OCI-LY1 (cell line): ENCODE measurements at regions not wholly inside any gene's neighbourhood (a gene's known extent, or its start where the extent isn't known, plus 50 kb on each side); places are given as distances from the start of the nearest gene placed in this dataset.
A peak's percentile ranks its signal among the peaks of the same experiment; 100 is the strongest.

ENCODE experiments used
- H2AFZ ChIP-seq: fragments of 200-600 bp; sonication (generic), shearing (Covaris generic); 2 replicates; pipeline ENCODE4 v1.6.0; 2014; ENCODE audit warnings: antibody characterized with exemption, mild to moderate bottlenecking, low read length
- H3F3A ChIP-seq: fragments of 200-600 bp; sonication (generic), shearing (Covaris generic); 2 replicates; pipeline ENCODE4 v1.6.0; 2014; ENCODE audit warnings: mild to moderate bottlenecking, antibody characterized with exemption, low read length, moderate library complexity; ENCODE audit not compliant: insufficient read depth
- H3K27ac ChIP-seq: fragments of 200-600 bp; sonication (generic); 2 replicates; pipeline ENCODE4 v1.5.1; 2014; ENCODE audit warnings: low read length, mixed run types, mild to moderate bottlenecking, low read depth; ENCODE audit not compliant: poor library complexity, severe bottlenecking
- H3K27me3 ChIP-seq: fragments of 200-600 bp; sonication (generic); 2 replicates; pipeline ENCODE4 v1.6.0; 2014; ENCODE audit warnings: antibody characterized with exemption, mild to moderate bottlenecking, low read length, moderate library complexity; ENCODE audit not compliant: insufficient read depth
- H3K36me3 ChIP-seq: fragments of 200-600 bp; sonication (generic); 2 replicates; pipeline ENCODE4 v1.6.1; 2014; ENCODE audit warnings: mild to moderate bottlenecking, antibody characterized with exemption, low read length, moderate library complexity, mixed read lengths; ENCODE audit not compliant: insufficient read depth
- H3K4me1 ChIP-seq: fragments of 200-600 bp; sonication (generic); 2 replicates; pipeline ENCODE4 v1.5.1; 2014; ENCODE audit warnings: mild to moderate bottlenecking, low read length, moderate library complexity; ENCODE audit not compliant: insufficient read depth, severe bottlenecking
- H3K4me2 ChIP-seq: fragments of 200-600 bp; sonication (generic), shearing (Covaris generic); 2 replicates; pipeline ENCODE4 v1.6.1; 2014; ENCODE audit warnings: low read length
- H3K4me3 ChIP-seq: fragments of 200-600 bp; sonication (generic); 2 replicates; pipeline ENCODE4 v1.5.1; 2014; ENCODE audit warnings: low read length, low read depth, mild to moderate bottlenecking, mixed read lengths; ENCODE audit not compliant: poor library complexity, severe bottlenecking
- H3K79me2 ChIP-seq: fragments of 200-600 bp; shearing (Covaris generic); 2 replicates; pipeline ENCODE4 v1.6.1; 2016; ENCODE audit warnings: mixed run types, low read length, mixed read lengths; ENCODE audit not compliant: insufficient read depth
- H3K9ac ChIP-seq: fragments of 200-600 bp; sonication (generic), shearing (Covaris generic); 2 replicates; pipeline ENCODE4 v1.6.1; 2014; ENCODE audit warnings: mild to moderate bottlenecking, low read length, mixed read lengths
- H3K9me2 ChIP-seq: fragments of 200-600 bp; sonication (generic), shearing (Covaris generic); 2 replicates; pipeline ENCODE4 v1.6.1; 2014; ENCODE audit warnings: low read depth, mild to moderate bottlenecking, low read length, mixed read lengths
- H3K9me3 ChIP-seq: fragments of 200-600 bp; shearing (Covaris generic); 2 replicates; pipeline ENCODE4 v1.6.1; 2014; ENCODE audit warnings: low read length, mixed read lengths
- H4K20me1 ChIP-seq: fragments of 200-600 bp; sonication (generic), shearing (Covaris generic); 2 replicates; pipeline ENCODE4 v1.6.0; 2016; ENCODE audit warnings: mild to moderate bottlenecking, low read length; ENCODE audit not compliant: insufficient read depth
- EZH2 ChIP-seq: fragments of 200-600 bp; sonication (generic), shearing (Covaris generic); IDR thresholded peaks from 2 replicates; pipeline ENCODE4 v1.8.0; 2017; ENCODE audit warnings: borderline replicate concordance, mixed run types, mild to moderate bottlenecking, antibody characterized with exemption, low read length, moderate library complexity, mixed read lengths
- TF ChIP-seq, protein P1 (sequence below): fragments of 200-600 bp; sonication (generic), shearing (Covaris generic); IDR thresholded peaks from 2 replicates; pipeline ENCODE4 v1.5.1; 2017; ENCODE audit warnings: mild to moderate bottlenecking, antibody characterized with exemption, low read length, moderate library complexity, mixed read lengths

DNA sequence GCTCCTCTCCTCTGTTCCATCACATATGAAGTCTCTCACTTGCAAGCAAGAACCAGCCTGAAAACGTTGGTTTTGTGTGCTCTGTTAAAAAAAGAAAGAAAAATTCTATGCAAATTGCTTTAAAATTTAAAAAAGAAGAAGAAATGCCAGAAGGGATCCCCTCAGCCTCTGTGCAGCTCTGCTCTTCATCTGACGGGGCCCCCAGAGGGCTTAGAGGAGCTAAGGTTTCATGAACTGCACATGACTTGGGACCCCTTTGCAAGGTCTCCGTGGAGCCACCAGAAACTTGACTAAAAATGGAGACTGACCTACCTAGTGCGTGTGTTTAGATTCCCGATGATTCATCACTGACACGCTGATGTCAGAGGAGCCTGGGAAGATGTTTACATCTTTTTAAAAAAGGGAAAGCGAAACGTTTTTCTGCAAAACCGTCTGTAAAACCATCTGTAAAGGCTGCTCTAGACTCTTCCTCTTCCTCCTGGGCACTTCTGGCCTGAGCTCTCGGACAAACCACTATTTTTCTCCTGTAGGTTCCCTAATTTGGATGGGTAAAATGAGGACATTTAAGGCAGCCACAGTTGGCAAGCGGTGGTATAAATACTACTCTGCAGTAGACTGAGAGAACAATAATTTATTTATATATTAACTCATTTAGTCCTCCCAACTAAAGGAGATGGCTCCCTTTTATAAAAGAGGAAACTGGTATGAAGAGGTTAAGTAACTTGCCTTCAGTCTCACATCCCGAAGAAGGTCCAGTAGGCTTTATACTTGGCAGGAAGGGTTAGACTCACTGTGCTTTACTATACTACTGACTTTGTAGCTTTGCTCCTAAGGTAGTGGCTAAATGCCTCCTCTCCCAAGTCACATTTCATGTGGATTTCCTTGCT is 67.2 kb upstream of the POLG start:
- no peak overlapping the region for H3K4me2 ChIP-seq
- TF ChIP-seq, protein P1, sequence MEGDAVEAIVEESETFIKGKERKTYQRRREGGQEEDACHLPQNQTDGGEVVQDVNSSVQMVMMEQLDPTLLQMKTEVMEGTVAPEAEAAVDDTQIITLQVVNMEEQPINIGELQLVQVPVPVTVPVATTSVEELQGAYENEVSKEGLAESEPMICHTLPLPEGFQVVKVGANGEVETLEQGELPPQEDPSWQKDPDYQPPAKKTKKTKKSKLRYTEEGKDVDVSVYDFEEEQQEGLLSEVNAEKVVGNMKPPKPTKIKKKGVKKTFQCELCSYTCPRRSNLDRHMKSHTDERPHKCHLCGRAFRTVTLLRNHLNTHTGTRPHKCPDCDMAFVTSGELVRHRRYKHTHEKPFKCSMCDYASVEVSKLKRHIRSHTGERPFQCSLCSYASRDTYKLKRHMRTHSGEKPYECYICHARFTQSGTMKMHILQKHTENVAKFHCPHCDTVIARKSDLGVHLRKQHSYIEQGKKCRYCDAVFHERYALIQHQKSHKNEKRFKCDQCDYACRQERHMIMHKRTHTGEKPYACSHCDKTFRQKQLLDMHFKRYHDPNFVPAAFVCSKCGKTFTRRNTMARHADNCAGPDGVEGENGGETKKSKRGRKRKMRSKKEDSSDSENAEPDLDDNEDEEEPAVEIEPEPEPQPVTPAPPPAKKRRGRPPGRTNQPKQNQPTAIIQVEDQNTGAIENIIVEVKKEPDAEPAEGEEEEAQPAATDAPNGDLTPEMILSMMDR, result no peak
- no peaks in the 10 kb centered on the region for H3K79me2 ChIP-seq
- H4K20me1 ChIP-seq, result no peaks in the 10 kb centered on the region
- peaks cover 23% of the 10 kb centered on the region for H3K4me1 ChIP-seq
- H2AFZ ChIP-seq, result no peak overlapping the region
- H3K4me3 ChIP-seq, result no peak overlapping the region
- H3F3A ChIP-seq, result no peaks in the 10 kb centered on the region
- H3K9ac ChIP-seq, result no peak overlapping the region
- H3K27ac ChIP-seq, result no peak overlapping the region
- no peaks in the 10 kb centered on the region for H3K9me2 ChIP-seq
- no peaks in the 10 kb centered on the region for H3K36me3 ChIP-seq
- 0 out of 2 replicates have a peak, but pooled peaks cover 12% of the 10 kb centered on the region for H3K27me3 ChIP-seq
- H3K9me3 ChIP-seq, result no peaks in the 10 kb centered on the region

DNA sequence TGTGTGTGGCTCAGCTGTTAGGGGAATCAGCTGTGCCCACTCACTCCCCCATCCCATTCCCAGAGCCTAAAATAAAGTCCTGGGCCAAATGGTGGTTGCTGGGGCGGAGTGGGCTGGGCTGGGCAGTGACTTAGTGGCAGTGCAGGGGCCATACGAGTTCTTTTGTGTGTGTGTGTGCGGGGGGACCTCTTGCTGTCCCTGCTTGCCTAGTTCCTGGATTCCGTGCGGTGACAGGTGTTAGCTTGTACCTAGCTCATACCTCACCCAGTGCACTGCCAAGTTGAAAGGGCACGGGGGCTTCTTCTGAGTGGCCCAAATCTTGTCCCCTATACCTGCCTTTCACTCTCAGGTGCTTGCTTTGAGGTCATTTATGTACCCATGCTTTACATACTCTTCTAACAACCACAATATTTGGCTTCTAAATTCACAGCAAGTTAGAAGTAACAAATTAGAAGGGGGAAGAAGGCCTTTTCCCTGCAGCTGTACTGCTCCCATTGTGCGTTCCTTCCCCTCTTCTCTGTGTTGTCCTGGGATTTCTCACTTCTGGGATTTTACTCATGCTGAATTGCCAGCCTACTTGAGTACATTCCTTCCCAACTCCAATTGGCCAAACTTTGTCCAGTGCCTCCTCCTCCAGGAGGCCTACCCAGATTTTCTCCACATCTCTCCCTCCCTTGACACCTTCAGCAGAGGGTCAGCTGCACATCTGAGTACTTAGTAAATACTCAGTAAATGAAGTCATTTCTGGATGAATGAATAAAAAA is 66.3 kb upstream of the POLG start:
- H3K9me3 ChIP-seq, result no peaks in the 10 kb centered on the region
- H2AFZ ChIP-seq, result no peak overlapping the region
- H4K20me1 ChIP-seq, result no peaks in the 10 kb centered on the region
- 0 out of 2 replicates have a peak, but pooled peaks cover 8% of the 10 kb centered on the region for H3K27me3 ChIP-seq
- H3K9me2 ChIP-seq, result no peaks in the 10 kb centered on the region
- peak overlapping the region; percentile 61; the same call in 1 of the 2 replicates for H3K9ac ChIP-seq
- H3K4me2 ChIP-seq, result peak overlapping the region; percentile 79
- H3K79me2 ChIP-seq, result no peaks in the 10 kb centered on the region
- H3K4me3 ChIP-seq, result peak overlapping the region; percentile 60
- TF ChIP-seq, protein P1, result no peak
- no peak for TF ChIP-seq EZH2
- no peaks in the 10 kb centered on the region for H3K36me3 ChIP-seq
- H3F3A ChIP-seq, result no peaks in the 10 kb centered on the region
- no peak overlapping the region for H3K27ac ChIP-seq
- peaks cover 23% of the 10 kb centered on the region for H3K4me1 ChIP-seq

DNA sequence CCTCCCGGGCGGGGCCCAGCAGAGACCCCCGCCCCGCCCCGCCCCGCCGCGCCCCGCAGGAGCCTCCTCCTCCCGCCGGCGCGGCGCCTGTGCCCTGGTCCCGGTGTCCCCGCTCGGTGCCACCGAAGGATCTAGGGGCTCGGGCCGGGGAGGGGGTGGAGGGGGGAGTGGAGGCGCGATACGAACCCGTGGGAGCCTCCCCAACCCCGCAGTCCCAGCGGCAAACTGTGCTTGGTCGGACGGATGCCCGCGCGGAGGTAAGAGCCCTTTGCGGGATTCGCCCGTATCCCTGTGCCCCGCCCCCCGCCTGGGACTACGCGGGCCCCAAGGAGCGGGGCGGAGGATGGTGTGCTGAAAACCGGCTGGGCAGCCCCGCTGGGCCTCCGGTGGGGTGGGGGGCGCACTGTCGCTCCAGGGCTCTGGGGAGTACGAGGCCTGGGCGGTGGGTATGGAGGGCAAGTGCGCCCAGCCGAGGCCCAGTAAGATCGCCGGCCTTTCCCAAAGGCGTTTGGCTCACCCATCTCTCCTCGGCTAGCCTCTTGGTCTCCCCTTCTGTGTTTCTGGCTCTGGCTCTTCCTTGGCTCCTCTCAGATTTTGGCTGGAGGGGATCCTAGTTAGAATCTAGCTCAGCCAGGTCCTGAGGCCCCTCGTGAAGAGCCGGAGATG is 65.6 kb upstream of the POLG start:
- Histone ChIP-seq H3K79me2 (no peaks in the 10 kb centered on the region), H3K4me2 (peak overlapping the region; percentile 79), H4K20me1 (no peaks in the 10 kb centered on the region), H3K4me1 (peaks cover 23% of the 10 kb centered on the region), H3K9me3 (no peaks in the 10 kb centered on the region), H3K9me2 (no peaks in the 10 kb centered on the region), H3K27ac (no peak overlapping the region), H3K36me3 (no peaks in the 10 kb centered on the region), H3F3A (no peaks in the 10 kb centered on the region), H3K4me3 (peak overlapping the region; percentile 60), H3K27me3 (0 out of 2 replicates have a peak, but pooled peaks cover 8% of the 10 kb centered on the region), H3K9ac (peak overlapping the region; percentile 61), H2AFZ (no peak overlapping the region)
- TF ChIP-seq, protein P1, result no peak
- no peak for TF ChIP-seq EZH2
